ENCODE measurements at regions not wholly inside any gene's neighbourhood (a gene's known extent, or its start where the extent isn't known, plus 50 kb on each side); places are given as distances from the start of the nearest gene placed in this dataset.

DNA sequence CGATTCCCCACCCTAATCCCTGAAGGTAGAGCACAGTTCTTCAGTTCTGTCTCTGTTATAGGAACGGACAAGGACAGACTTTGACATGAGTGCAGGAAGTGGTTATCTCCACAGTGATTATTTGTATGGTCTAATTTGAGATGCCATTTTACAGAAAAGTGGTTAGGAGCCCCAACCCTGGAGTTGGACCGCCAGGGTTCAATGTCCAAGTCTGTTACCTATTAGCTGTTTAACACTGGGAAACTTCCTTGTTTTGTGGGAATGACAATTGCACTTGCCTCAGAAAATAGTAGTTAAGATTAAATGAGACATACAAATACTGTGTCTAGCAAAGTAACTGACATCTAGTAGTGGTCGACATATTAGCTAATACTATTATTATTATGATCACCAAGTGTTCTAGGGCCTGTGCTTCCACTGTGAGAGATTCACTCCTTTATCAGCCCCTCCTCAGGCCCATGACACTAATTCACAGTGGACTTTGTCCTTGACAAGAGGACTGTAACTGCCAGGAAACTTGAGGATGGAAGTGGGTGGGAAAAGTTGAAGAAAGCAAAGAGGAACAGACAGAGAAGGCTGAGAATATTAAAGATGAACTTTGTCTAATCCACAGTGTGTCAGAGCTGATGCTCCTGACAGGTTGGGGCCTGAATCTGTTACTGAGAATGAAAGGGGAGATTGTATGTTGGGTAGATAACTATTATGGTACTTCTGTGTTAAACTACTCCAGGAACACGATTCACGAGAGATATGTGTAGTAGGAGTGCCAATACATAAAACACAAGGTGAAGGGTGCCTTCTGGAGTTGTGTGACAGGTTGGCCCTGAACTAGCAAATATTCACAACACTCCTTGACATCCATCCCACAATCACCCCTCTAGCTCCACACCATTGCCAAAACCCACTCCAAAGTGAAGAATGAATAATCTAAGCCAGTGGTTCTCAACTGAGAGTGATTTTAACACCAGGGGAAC lies 66.4 kb downstream of the TAC1 start:
- TF ChIP-seq, protein P1, sequence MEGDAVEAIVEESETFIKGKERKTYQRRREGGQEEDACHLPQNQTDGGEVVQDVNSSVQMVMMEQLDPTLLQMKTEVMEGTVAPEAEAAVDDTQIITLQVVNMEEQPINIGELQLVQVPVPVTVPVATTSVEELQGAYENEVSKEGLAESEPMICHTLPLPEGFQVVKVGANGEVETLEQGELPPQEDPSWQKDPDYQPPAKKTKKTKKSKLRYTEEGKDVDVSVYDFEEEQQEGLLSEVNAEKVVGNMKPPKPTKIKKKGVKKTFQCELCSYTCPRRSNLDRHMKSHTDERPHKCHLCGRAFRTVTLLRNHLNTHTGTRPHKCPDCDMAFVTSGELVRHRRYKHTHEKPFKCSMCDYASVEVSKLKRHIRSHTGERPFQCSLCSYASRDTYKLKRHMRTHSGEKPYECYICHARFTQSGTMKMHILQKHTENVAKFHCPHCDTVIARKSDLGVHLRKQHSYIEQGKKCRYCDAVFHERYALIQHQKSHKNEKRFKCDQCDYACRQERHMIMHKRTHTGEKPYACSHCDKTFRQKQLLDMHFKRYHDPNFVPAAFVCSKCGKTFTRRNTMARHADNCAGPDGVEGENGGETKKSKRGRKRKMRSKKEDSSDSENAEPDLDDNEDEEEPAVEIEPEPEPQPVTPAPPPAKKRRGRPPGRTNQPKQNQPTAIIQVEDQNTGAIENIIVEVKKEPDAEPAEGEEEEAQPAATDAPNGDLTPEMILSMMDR (IDR thresholded peaks at IDR 0.05) = no peak
- no peak for TF ChIP-seq EP300 (IDR thresholded peaks at IDR 0.05; ENCODE audit: borderline replicate concordance in 1 of 2, low read depth in 1 of 2, low read length in 1 of 2)
- TF ChIP-seq FOXM1 (IDR thresholded peaks at IDR 0.05; ENCODE audit: low read depth) = no peak
- TF ChIP-seq, protein P2, sequence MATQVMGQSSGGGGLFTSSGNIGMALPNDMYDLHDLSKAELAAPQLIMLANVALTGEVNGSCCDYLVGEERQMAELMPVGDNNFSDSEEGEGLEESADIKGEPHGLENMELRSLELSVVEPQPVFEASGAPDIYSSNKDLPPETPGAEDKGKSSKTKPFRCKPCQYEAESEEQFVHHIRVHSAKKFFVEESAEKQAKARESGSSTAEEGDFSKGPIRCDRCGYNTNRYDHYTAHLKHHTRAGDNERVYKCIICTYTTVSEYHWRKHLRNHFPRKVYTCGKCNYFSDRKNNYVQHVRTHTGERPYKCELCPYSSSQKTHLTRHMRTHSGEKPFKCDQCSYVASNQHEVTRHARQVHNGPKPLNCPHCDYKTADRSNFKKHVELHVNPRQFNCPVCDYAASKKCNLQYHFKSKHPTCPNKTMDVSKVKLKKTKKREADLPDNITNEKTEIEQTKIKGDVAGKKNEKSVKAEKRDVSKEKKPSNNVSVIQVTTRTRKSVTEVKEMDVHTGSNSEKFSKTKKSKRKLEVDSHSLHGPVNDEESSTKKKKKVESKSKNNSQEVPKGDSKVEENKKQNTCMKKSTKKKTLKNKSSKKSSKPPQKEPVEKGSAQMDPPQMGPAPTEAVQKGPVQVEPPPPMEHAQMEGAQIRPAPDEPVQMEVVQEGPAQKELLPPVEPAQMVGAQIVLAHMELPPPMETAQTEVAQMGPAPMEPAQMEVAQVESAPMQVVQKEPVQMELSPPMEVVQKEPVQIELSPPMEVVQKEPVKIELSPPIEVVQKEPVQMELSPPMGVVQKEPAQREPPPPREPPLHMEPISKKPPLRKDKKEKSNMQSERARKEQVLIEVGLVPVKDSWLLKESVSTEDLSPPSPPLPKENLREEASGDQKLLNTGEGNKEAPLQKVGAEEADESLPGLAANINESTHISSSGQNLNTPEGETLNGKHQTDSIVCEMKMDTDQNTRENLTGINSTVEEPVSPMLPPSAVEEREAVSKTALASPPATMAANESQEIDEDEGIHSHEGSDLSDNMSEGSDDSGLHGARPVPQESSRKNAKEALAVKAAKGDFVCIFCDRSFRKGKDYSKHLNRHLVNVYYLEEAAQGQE (IDR thresholded peaks at IDR 0.05; ENCODE audit: low read depth, low read length) = no peak

Data from SK-N-SH (cell line).